ENCODE measurements at regions not wholly inside any gene's neighbourhood (a gene's known extent, or its start where the extent isn't known, plus 50 kb on each side); places are given as distances from the start of the nearest gene placed in this dataset.
"Not testable (repeated sequence)": the region's sequence is repeated elsewhere in the genome, so short reads cannot be mapped to it uniquely, and the experiment has no call there.

DNA sequence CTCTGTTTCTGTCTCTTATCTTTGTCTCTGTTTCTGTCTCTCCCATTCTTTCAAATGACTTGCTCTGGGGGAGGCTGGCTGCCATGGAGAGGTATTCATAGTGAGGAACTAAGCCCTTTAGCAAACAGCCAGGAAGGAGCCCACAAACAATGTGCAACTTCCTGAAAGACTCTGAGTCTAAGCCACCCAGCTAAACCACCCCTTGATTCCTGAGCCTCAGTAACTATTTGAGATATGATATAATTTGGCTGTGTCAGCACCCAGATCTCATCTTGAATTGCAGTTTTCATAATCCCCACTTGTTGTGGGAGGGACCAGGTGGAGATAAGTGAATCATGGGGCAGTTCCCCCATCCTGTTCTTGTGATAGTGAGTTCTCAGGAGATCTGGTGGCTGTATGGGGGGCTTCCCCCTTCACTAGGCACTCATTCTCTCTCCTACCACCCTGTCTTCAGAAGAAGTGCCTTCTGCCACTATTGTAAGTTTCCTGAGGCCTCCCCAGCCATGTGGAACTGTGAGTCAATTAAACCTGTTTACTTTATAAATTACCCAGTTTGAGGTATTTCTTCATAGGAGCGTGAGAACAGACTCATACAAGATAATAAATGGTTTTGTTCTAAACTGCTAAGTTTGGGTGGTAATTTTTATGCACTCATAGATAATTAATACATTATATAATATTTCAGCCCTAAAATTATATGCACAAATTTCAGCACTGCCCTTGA, 121.2 kb upstream of the FOXP2 start:
- H3K27ac Mint-ChIP-seq (ENCODE audit: unreplicated experiment), result no peak overlapping the region
- peaks cover 2% of the 10 kb centered on the region for H3K4me1 Mint-ChIP-seq (ENCODE audit: low read depth)
- peaks cover 2% of the 10 kb centered on the region for H3K36me3 Mint-ChIP-seq (ENCODE audit: low read depth)
- no peak overlapping the region for H3K4me3 Mint-ChIP-seq (ENCODE audit: unreplicated experiment)
- no peak for DNase-seq (ENCODE audit: low spot score)
- TF ChIP-seq, protein P1, sequence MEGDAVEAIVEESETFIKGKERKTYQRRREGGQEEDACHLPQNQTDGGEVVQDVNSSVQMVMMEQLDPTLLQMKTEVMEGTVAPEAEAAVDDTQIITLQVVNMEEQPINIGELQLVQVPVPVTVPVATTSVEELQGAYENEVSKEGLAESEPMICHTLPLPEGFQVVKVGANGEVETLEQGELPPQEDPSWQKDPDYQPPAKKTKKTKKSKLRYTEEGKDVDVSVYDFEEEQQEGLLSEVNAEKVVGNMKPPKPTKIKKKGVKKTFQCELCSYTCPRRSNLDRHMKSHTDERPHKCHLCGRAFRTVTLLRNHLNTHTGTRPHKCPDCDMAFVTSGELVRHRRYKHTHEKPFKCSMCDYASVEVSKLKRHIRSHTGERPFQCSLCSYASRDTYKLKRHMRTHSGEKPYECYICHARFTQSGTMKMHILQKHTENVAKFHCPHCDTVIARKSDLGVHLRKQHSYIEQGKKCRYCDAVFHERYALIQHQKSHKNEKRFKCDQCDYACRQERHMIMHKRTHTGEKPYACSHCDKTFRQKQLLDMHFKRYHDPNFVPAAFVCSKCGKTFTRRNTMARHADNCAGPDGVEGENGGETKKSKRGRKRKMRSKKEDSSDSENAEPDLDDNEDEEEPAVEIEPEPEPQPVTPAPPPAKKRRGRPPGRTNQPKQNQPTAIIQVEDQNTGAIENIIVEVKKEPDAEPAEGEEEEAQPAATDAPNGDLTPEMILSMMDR (IDR thresholded peaks at IDR 0.05), result no peak
- H3K9me3 Mint-ChIP-seq (ENCODE audit: low read depth), result no peaks in the 10 kb centered on the region
- H3K27me3 Mint-ChIP-seq (ENCODE audit: low read depth), result no peaks in the 10 kb centered on the region

DNA sequence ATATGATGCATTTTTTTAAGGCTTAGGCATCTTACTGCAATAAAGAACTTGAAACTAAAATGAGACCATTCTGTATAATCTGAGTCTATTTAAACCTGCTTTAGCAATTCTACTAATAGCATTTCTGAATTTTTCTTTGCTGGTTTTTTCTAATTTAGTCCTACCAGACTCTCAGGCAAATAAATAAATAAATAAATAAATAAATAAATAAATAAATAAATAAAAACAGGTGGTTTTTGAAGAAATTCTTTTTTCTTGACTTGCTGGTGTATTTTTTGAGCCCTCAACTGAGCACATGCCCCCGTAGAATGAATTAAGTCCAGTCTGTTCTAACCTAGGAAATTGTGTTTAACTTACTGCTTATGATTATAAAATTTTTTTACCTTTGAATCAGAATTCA, 134.7 kb upstream of the FOXP2 start:
- no peaks in the 10 kb centered on the region for H3K27me3 Mint-ChIP-seq (ENCODE audit: low read depth)
- H3K4me1 Mint-ChIP-seq (ENCODE audit: low read depth), result no peaks in the 10 kb centered on the region
- no peaks in the 10 kb centered on the region for H3K36me3 Mint-ChIP-seq (ENCODE audit: low read depth)
- DNase-seq (ENCODE audit: low spot score), result no peak
- no peak overlapping the region for H3K4me3 Mint-ChIP-seq (ENCODE audit: unreplicated experiment)
- peaks cover 7% of the 10 kb centered on the region for H3K9me3 Mint-ChIP-seq (ENCODE audit: low read depth)
- H3K27ac Mint-ChIP-seq (ENCODE audit: unreplicated experiment), result no peak overlapping the region
- TF ChIP-seq, protein P1 (IDR thresholded peaks at IDR 0.05), result no peak

DNA sequence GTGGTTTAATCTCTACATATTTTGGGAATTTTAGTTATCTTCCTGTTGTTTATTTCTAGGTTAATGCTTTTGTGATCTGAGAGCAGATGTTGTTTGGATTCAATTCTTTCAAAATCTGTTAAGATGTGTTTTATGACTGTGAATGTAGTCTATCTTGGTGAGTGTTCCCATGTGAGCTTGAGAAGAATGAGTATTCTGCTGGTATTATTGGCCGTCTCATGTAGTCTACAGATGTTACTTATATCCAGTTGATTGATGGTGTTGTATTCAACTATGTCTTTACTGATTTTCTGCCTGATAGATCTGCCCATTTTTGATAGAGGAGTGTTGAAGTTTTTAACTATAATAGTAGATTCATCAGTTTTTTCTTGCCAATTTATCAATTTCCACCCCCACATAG, 141.4 kb upstream of the FOXP2 start:
- Mint-ChIP-seq H3K27me3 (ENCODE audit: low read depth) (no peaks in the 10 kb centered on the region), H3K36me3 (ENCODE audit: low read depth) (no peaks in the 10 kb centered on the region), H3K4me3 (ENCODE audit: unreplicated experiment) (no peak overlapping the region), H3K4me1 (ENCODE audit: low read depth) (no peaks in the 10 kb centered on the region), H3K27ac (ENCODE audit: unreplicated experiment) (no peak overlapping the region), H3K9me3 (ENCODE audit: low read depth) (peaks cover 7% of the 10 kb centered on the region)
- TF ChIP-seq, protein P1 (IDR thresholded peaks at IDR 0.05), result no peak
- no peak for DNase-seq (ENCODE audit: low spot score)

DNA sequence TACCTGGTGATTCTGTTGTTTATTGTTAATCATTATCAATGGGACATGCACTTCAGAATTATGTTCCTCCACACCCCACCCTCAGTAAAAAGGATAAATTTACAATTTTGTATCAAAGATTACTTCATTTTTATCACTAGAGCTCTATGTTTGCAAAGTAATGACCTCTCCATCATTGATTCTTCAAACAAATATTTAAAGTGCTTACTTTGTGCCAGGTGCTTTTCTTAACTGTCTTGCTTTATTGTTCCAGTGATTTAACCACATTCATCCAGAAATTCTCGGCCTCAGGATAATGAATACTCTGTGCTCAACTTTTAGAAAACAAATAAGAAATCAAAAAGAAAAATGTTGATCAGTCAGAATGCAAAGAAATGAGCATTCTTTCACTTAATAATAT, 144.9 kb upstream of the FOXP2 start:
- H3K36me3 Mint-ChIP-seq (ENCODE audit: low read depth), result peaks cover 2% of the 10 kb centered on the region
- H3K4me3 Mint-ChIP-seq (ENCODE audit: unreplicated experiment), result no peak overlapping the region
- TF ChIP-seq, protein P1 (IDR thresholded peaks at IDR 0.05), result no peak
- H3K27ac Mint-ChIP-seq (ENCODE audit: unreplicated experiment), result no peak overlapping the region
- H3K9me3 Mint-ChIP-seq (ENCODE audit: low read depth), result peaks cover 8% of the 10 kb centered on the region
- H3K4me1 Mint-ChIP-seq (ENCODE audit: low read depth), result no peaks in the 10 kb centered on the region
- DNase-seq (ENCODE audit: low spot score), result no peak
- H3K27me3 Mint-ChIP-seq (ENCODE audit: low read depth), result no peaks in the 10 kb centered on the region

DNA sequence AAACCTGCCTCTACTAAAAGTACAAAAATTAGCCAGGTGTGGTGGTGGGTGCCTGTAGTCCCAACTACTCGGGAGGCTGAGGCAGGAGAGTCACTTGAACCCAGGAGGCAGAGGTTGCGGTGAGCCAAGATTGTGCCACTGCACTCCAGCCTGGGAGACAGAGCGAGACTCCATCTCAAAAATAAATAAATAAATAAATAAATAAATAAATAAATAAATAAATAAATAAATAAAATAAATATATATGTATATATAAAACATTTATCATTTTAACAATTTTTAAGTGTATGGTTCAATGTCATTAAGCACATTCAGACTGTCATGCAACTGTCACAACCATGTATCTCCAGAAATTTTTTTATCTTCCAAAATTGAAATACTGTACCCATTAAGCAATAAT, 147.1 kb upstream of the FOXP2 start:
- not testable (repeated sequence) for H3K27me3 Mint-ChIP-seq (ENCODE audit: low read depth); DNase-seq (ENCODE audit: low spot score); H3K9me3 Mint-ChIP-seq (ENCODE audit: low read depth); H3K4me3 Mint-ChIP-seq (ENCODE audit: unreplicated experiment); H3K36me3 Mint-ChIP-seq (ENCODE audit: low read depth); H3K27ac Mint-ChIP-seq (ENCODE audit: unreplicated experiment)
- peaks cover 18% of the 10 kb centered on the region for H3K4me1 Mint-ChIP-seq (ENCODE audit: low read depth)

DNA sequence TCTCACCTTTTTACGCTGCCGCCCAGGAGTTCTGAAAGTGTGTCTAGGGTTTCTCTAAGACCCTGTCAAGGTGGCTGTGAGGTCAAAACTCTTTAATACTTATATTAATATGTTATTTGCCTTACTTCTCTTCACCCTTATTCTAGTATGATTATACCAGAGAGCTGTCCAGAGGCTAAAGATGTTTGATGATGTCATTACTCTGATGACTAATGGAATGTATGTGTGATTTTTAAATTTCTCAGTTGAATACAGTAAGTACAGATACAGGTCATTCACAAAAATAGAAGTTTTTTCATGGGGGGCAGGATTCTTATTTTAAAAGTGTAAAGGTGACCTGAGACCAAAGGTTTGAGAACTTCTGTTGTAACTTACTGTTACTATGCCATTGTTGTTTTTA, 150.6 kb upstream of the FOXP2 start:
- Mint-ChIP-seq H3K27me3 (ENCODE audit: low read depth) (no peaks in the 10 kb centered on the region), H3K27ac (ENCODE audit: unreplicated experiment) (no peak overlapping the region), H3K36me3 (ENCODE audit: low read depth) (peaks cover 2% of the 10 kb centered on the region), H3K4me3 (ENCODE audit: unreplicated experiment) (no peak overlapping the region), H3K9me3 (ENCODE audit: low read depth) (peaks cover 5% of the 10 kb centered on the region), H3K4me1 (ENCODE audit: low read depth) (peaks cover 19% of the 10 kb centered on the region)
- TF ChIP-seq, protein P1 (IDR thresholded peaks at IDR 0.05), result no peak
- DNase-seq (ENCODE audit: low spot score), result no peak

All from chondrocyte (in vitro differentiated cells).